Psoas muscle (tissue), 7 donors: ENCODE measurements at regions not wholly inside any gene's neighbourhood (a gene's known extent, or its start where the extent isn't known, plus 50 kb on each side); places are given as distances from the start of the nearest gene placed in this dataset.

Experiments used
- ATAC-seq, 4 donors: fragments of 200-7000 bp; cut with Tn5 transposase; one replicate each; pipeline ENCODE4 v1.9.1; 2020; ENCODE audit warnings: moderate library complexity in 3 of 4, mild to moderate bottlenecking in 2 of 4
- DNase-seq, 2 donors: peaks; one replicate each; pipeline ENCODE4 v3.0.0-alpha.2; 2020
- H3K27ac ChIP-seq: fragments of 200-600 bp; one replicate; pipeline ENCODE4 v1.8.0; 2022
- H3K27me3 ChIP-seq, 3 donors: fragments of 200-600 bp in 1 of 3; one replicate each; pipeline versions ENCODE4 v1.6.1 to v1.8.0; 2013 to 2022; ENCODE audit warnings: low read length in 2 of 3, mild to moderate bottlenecking in 2 of 3, moderate library complexity in 1 of 3; ENCODE audit not compliant: insufficient read depth in 3 of 3
- H3K36me3 ChIP-seq, 2 donors: fragments of 200-600 bp in 1 of 2; one replicate each; pipeline versions ENCODE4 v1.6.1 to v1.8.0; 2013 to 2022; ENCODE audit warnings: low read depth in 1 of 2, mild to moderate bottlenecking in 1 of 2, moderate library complexity in 1 of 2; ENCODE audit not compliant: insufficient read depth in 1 of 2
- H3K4me1 ChIP-seq: fragments of 200-600 bp; one replicate; pipeline ENCODE4 v1.8.0; 2022
- H3K4me3 ChIP-seq: fragments of 200-600 bp; one replicate; pipeline ENCODE4 v1.8.0; 2022; ENCODE audit warnings: mild to moderate bottlenecking
- H3K9me3 ChIP-seq: fragments of 200-600 bp; one replicate; pipeline ENCODE4 v1.8.0; 2022
- CTCF ChIP-seq: fragments of 200-600 bp; IDR thresholded peaks from one replicate; pipeline ENCODE4 v1.8.0; 2022; ENCODE audit warnings: antibody characterized with exemption
- WGBS, 3 donors: extraction: QIAGEN DNeasy Blood & Tissue Kit; methylation state at CpG; one replicate each; pipeline versions ENCODE4 v1.1.6 to v1.1.7; 2013; 5-methylcytosine and 5-hydroxymethylcytosine counted together
- intact Hi-C, 2 donors: fragments of 100-400 bp; cut with DNase I; formaldehyde crosslinking; loops; one replicate each; pipeline versions ENCODE4 v1.11.0 to v1.14.2; 2022
- donor health status: healthy with polysubstance abuse.
- donor health status: DM: no; HTN: no; CAD: no; lungs with moderate emphysema.
- donor health status: Bipolar disorder and iron deficiency.
- donor health status: healthy.
- donor health status: DM: yes; HTN: yes; CAD: no.
- donor health status: DM: no; HTN: no; CAD: no.
- donor health status: DM: yes; HTN: yes; CAD: no.

DNA sequence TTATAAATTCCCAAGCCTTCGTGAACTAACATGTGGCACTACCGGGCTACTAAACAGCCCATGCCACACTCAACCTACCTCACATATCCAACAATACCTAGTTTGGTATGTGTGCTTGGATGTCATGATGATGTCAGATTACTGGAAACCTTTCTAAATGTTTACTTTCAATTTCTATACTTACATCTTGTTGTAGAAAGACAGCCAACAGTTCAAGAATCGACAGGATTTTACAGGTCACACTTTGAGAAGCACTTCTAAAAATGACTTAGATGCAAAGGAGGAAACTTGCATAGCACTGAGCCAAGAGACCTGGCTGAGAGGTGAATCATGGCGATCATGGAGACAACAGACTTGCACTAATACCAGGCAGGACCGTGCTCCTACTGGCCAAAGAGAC, 209.9 kb downstream of the COL4A1 start:
- H3K27me3 ChIP-seq: no peaks in the 10 kb centered on the region
- H3K4me1 ChIP-seq: peaks cover 6% of the 10 kb centered on the region
- intact Hi-C loops: no loop called here
- no peaks in the 10 kb centered on the region for H3K9me3 ChIP-seq
- H3K4me3 ChIP-seq: no peak overlapping the region
- no peaks in the 10 kb centered on the region for H3K36me3 ChIP-seq
- no peak for DNase-seq
- TF ChIP-seq CTCF: no peak
- no peak overlapping the region for H3K27ac ChIP-seq
- ATAC-seq: no peak
- 80 to 87% (median 84%) methylated on average over 5 of the region's 5 CpGs for WGBS, 3 donors

- no peak overlapping the region for H3K4me3 ChIP-seq
- no peaks in the 10 kb centered on the region for H3K36me3 ChIP-seq
- TF ChIP-seq CTCF: no peak
- 0 to 100% (median 63%) methylated on average over 1 of the region's 1 CpG for WGBS, 3 donors
- intact Hi-C loops: no loop called here
- no peaks in the 10 kb centered on the region for H3K27me3 ChIP-seq
- ATAC-seq (no peak), DNase-seq (no peak)
- H3K4me1 ChIP-seq: peaks cover 6% of the 10 kb centered on the region
- H3K27ac ChIP-seq: no peak overlapping the region
- H3K9me3 ChIP-seq: no peaks in the 10 kb centered on the region
These were observed 214.1 kb downstream of the COL4A1 start for GRCh38 chr13:110092831-110093247.

GRCh38 chr13:110089815-110090214, 217.1 kb downstream of the COL4A1 start:
- 65 to 75% (median 73%) methylated on average over 4 of the region's 4 CpGs for WGBS, 3 donors
- H3K4me1 ChIP-seq: no peaks in the 10 kb centered on the region
- no peak for ATAC-seq
- TF ChIP-seq CTCF: peak; percentile 22
- no peak for DNase-seq
- no peak overlapping the region for H3K4me3 ChIP-seq
- no peaks in the 10 kb centered on the region for H3K36me3 ChIP-seq
- H3K27me3 ChIP-seq: no peaks in the 10 kb centered on the region
- intact Hi-C loops: no loop called here
- no peak overlapping the region for H3K27ac ChIP-seq
- peaks cover 16% of the 10 kb centered on the region for H3K9me3 ChIP-seq

- no peaks in the 10 kb centered on the region for H3K27me3 ChIP-seq
- H3K27ac ChIP-seq: no peak overlapping the region
- no peaks in the 10 kb centered on the region for H3K4me1 ChIP-seq
- intact Hi-C loops: no loop called here
- TF ChIP-seq CTCF: no peak
- DNase-seq: no peak
- no peak for ATAC-seq
- peaks cover 21% of the 10 kb centered on the region for H3K9me3 ChIP-seq
- no peak overlapping the region for H3K4me3 ChIP-seq
- no peaks in the 10 kb centered on the region for H3K36me3 ChIP-seq
These were observed 217.9 kb downstream of the COL4A1 start for GRCh38 chr13:110089100-110089499.

DNA sequence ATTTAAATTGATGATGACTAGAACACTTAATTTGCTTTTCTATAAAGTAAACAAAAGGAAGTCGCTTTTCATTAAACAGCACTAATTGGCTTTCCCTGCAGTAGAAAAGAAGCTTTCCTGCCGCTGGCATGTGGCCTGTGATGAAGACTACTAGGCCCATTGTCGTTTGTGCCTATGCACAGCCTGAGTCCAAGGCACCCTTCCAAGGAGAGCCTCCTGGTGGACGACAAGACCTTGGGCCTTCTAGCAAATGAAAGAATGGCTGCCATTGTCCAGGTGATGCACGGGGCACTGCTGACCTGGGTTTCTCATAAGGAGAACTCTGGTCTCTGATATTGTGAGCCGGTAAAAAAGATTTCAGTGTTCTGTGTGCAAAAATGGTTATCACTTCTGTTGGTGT, 233.0 kb downstream of the COL4A1 start:
- WGBS, 3 donors: 75 to 82% (median 77%) methylated on average over 6 of the region's 6 CpGs

More for the DNA sequence above, 233.0 kb downstream of the COL4A1 start:
- H3K4me1 ChIP-seq: no peaks in the 10 kb centered on the region
- no peak for TF ChIP-seq CTCF
- DNase-seq: no peak
- no peaks in the 10 kb centered on the region for H3K9me3 ChIP-seq
- no peak overlapping the region for H3K4me3 ChIP-seq
- H3K36me3 ChIP-seq: no peaks in the 10 kb centered on the region
- no peaks in the 10 kb centered on the region for H3K27me3 ChIP-seq
- intact Hi-C loops: no loop called here
- no peak for ATAC-seq
- H3K27ac ChIP-seq: no peak overlapping the region
